Lower leg skin (tissue), 4 donors: ENCODE measurements at regions not wholly inside any gene's neighbourhood (a gene's known extent, or its start where the extent isn't known, plus 50 kb on each side); places are given as distances from the start of the nearest gene placed in this dataset.

ENCODE experiments used
- DNase-seq, 2 donors: peaks; one replicate each; pipeline ENCODE4 v3.0.0-alpha.2; 2019; ENCODE audit warnings: low spot score in 2 of 2
- H3K4me3 ChIP-seq: fragments of 200-600 bp; sonication (generic); 2 replicates; pipeline ENCODE4 v1.5.1; 2017; ENCODE audit warnings: mild to moderate bottlenecking, low read depth; ENCODE audit not compliant: poor library complexity, severe bottlenecking
- POLR2A ChIP-seq, 2 donors: fragments of 450-650 bp; IDR thresholded peaks; one replicate each; pipeline ENCODE4 v1.6.1; 2016 to 2017; ENCODE audit warnings: antibody characterized with exemption in 2 of 2, mild to moderate bottlenecking in 1 of 2, moderate library complexity in 1 of 2
- WGBS, 2 donors: methylation state at CpG; one replicate each; pipeline ENCODE4 v1.1.5; 2018; 5-methylcytosine and 5-hydroxymethylcytosine counted together
- intact Hi-C: fragments of 100-400 bp; cut with DNase I; formaldehyde crosslinking; loops from one replicate; pipeline ENCODE4 v1.15.0; 2023; ENCODE audit warnings: low total_unique reads
- TF ChIP-seq, protein P1 (sequence below), 3 donors: fragments of 450-650 bp; IDR thresholded peaks; one replicate each; pipeline ENCODE4 v1.5.1; 2016; ENCODE audit warnings: antibody characterized with exemption in 3 of 3, mild to moderate bottlenecking in 3 of 3, moderate library complexity in 2 of 3

DNA sequence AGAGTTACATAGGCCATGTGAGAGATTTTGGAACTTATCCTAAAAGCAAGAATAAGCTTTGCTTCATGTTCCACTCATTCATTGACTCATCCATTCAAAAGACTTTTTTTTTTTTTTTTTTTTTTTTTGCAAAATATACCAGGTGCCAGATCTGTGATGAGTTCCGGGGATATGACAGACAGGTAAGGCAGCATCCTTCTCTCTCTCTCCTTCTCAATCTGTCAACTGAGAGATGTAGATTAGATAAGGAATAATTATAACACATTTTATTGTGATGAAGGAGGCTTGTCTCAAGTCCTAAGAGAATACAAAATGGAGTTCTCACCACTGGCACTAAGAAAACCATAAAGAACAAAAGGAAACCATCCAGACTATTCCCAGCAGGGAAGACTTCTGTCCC, 190.2 kb upstream of the CPEB2 start:
- no peak for DNase-seq
- 44 to 57% methylated on average over 1 of the region's 1 CpG for WGBS, 2 donors
- H3K4me3 ChIP-seq = no peak overlapping the region
- TF ChIP-seq, protein P1, sequence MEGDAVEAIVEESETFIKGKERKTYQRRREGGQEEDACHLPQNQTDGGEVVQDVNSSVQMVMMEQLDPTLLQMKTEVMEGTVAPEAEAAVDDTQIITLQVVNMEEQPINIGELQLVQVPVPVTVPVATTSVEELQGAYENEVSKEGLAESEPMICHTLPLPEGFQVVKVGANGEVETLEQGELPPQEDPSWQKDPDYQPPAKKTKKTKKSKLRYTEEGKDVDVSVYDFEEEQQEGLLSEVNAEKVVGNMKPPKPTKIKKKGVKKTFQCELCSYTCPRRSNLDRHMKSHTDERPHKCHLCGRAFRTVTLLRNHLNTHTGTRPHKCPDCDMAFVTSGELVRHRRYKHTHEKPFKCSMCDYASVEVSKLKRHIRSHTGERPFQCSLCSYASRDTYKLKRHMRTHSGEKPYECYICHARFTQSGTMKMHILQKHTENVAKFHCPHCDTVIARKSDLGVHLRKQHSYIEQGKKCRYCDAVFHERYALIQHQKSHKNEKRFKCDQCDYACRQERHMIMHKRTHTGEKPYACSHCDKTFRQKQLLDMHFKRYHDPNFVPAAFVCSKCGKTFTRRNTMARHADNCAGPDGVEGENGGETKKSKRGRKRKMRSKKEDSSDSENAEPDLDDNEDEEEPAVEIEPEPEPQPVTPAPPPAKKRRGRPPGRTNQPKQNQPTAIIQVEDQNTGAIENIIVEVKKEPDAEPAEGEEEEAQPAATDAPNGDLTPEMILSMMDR (IDR thresholded peaks at IDR 0.05) = no peak
- TF ChIP-seq POLR2A (IDR thresholded peaks at IDR 0.05) = no peak
- intact Hi-C loops = no loop called here

DNA sequence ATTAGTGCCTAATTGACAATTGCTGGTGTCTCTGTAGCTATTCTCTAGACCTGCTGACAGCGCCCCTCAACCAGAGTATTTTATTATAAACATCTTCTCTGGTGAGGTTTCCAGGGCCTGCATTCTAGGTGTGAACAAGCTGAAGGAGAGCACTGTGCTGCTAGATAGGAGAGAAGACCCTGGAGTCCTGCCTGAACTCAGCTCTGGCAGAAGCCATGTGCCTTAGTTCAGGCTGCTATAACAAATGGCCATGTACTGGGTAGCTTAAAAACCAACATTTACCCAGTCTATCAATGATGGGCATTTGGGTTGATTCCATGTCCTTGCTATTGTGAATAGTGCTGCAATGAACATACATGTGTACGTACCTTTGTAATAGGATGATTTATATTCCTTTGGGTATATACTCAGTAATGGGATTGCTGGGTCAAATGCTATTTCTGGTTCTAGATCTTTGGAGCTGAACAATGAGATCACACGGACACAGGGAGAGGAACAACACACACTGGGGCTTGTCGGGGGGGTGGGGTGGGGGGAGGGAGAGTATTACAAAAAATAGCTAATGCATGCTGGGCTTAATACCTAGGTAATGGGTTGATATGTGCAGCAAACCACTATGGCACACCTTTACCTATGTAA, 185.5 kb upstream of the CPEB2 start:
- TF ChIP-seq, protein P1 (IDR thresholded peaks at IDR 0.05) = no peak
- no peak for TF ChIP-seq POLR2A (IDR thresholded peaks at IDR 0.05)
- WGBS, 2 donors = 63 to 68% methylated on average over 4 of the region's 4 CpGs
- no peak overlapping the region for H3K4me3 ChIP-seq
- intact Hi-C loops = no loop called here
- DNase-seq = no peak

DNA sequence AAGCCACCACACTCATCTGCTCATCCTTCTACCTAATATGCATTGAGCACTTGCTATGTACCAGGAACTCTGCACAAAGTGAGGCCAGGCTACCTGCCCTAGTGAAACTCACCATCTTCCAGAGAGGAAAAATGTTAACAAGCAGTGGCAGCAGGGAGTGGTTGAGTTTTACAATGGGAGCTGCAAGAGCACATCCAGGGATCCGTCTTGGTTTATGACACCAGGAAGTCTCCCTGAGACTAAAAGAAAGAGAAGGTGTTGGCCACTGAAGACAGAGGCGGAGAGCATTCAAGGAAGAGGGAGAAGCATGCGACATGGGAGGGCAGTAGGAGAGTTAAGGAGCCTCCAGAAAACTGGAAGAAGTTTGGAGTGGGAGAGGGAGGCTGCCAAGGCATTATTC, 178.1 kb upstream of the CPEB2 start:
- no peak for DNase-seq
- 65 to 68% methylated on average over 3 of the region's 3 CpGs for WGBS, 2 donors
- no peak overlapping the region for H3K4me3 ChIP-seq
- intact Hi-C loops = no loop called here
- TF ChIP-seq, protein P1 (IDR thresholded peaks at IDR 0.05) = no peak
- no peak for TF ChIP-seq POLR2A (IDR thresholded peaks at IDR 0.05)

DNA sequence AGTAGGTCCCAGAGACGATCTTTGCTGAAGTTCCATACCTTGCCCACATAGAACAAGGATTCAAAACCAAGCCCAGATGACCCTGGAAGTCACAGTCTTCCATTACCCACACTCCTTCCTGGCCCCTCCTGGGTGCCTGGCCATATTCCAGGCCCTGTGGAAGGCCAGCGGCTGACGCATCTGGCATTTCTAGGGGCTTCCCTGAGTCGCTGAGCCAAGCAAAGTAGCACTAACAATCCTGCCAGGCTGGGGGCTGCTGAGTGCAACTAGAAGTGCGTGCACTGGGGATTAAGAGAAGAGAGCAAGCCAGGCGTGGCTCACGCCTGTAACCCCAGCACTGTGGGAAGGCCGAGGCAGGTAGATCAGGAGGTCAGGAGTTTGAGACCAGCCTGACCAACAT, 175.2 kb upstream of the CPEB2 start:
- TF ChIP-seq, protein P1 (IDR thresholded peaks at IDR 0.05) = no peak
- no peak for TF ChIP-seq POLR2A (IDR thresholded peaks at IDR 0.05)
- WGBS, 2 donors = 55 to 75% methylated on average over 8 of the region's 8 CpGs
- H3K4me3 ChIP-seq = no peak overlapping the region
- intact Hi-C loops = no loop called here
- DNase-seq = no peak

DNA sequence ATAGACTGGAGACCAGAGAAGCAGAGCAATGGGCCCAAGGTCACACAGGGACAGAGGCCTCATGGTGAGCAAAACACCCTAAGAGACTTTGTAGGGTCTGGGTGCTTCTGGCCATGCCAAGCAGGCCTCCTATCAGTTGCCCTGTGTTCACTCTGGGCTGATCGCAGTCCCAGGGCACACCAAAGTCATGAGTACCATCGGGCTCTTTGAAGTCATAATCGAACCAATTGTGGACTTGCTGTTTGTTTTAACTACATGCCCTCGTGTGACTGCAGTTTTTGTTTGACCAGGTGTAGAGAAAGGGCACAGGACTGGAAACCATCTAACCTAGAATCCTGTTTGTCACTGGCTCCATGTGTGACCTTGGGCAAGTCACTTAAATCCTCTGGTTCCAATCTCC, 172.5 kb upstream of the CPEB2 start:
- DNase-seq = no peak
- intact Hi-C loops = no loop called here
- H3K4me3 ChIP-seq = no peak overlapping the region
- TF ChIP-seq POLR2A (IDR thresholded peaks at IDR 0.05) = no peak
- TF ChIP-seq, protein P1 (IDR thresholded peaks at IDR 0.05) = no peak
- 83 to 91% methylated on average over 4 of the region's 4 CpGs for WGBS, 2 donors

DNA sequence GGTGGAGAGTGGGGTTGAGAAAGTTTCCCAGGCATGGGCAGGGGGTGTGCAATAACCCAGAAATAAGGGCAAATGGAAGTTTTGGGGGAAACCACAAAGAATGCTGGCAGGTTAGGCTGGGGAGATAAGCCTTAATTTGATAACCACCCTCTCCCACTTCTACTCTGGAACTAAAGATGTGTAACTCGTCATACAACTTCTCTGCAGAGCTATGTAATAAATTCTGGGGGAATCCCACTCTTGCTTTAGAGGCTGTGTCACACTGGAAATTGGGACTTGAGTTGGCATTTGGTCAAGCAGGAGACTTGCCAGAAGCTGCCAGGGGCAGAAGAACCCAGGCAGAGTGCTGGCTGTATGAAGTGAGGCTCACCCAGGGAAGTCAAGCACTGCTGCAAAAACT, 170.9 kb upstream of the CPEB2 start:
- 28 to 36% methylated on average over 1 of the region's 1 CpG for whole genome bisulfite sequencing, 2 donors
- intact Hi-C loops = no loop called here
- no peak for DNase-seq
- no peak for TF ChIP-seq POLR2A (IDR thresholded peaks at IDR 0.05)
- TF ChIP-seq, protein P1 (IDR thresholded peaks at IDR 0.05) = no peak
- no peak overlapping the region for H3K4me3 ChIP-seq
